ENCODE measurements at regions not wholly inside any gene's neighbourhood (a gene's known extent, or its start where the extent isn't known, plus 50 kb on each side); places are given as distances from the start of the nearest gene placed in this dataset.
A peak's percentile ranks its signal among the peaks of the same experiment; 100 is the strongest.
"Not testable (repeated sequence)": the region's sequence is repeated elsewhere in the genome, so short reads cannot be mapped to it uniquely, and the experiment has no call there.

DNA sequence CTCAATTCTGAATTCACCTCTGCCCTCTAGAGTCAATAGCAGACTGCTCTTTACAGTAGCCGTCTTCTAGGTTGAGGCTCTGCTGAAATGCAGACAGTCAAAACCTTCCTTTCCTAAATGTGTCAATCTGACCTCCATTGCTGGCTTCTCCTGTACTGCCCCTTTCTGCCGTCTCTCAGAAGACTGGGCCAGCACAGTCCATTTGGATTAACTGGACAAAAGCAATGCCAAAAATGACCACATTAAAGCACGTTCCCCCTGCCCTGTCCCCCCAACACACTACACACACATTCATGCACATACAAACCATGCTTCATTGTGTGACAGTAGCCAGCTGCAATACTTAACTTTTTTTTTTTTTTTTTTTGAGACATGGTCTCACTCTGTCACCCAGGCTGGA lies 130.2 kb upstream of the LIFR start:
- no peaks in the 10 kb centered on the region for H3K27me3 ChIP-seq
- no peaks in the 10 kb centered on the region for H3K9me3 ChIP-seq
- no peak overlapping the region for H3K27ac ChIP-seq
- no peaks in the 10 kb centered on the region for H3K36me3 ChIP-seq
- intact Hi-C loops (cut with DNase I; ENCODE audit: low total_unique reads), result no loop called here
- no peak overlapping the region for H3K4me3 ChIP-seq
- DNase-seq (ENCODE audit: low spot score in 2 of 2), result no peak
- H3K4me1 ChIP-seq, result no peaks in the 10 kb centered on the region
- TF ChIP-seq, protein P1, sequence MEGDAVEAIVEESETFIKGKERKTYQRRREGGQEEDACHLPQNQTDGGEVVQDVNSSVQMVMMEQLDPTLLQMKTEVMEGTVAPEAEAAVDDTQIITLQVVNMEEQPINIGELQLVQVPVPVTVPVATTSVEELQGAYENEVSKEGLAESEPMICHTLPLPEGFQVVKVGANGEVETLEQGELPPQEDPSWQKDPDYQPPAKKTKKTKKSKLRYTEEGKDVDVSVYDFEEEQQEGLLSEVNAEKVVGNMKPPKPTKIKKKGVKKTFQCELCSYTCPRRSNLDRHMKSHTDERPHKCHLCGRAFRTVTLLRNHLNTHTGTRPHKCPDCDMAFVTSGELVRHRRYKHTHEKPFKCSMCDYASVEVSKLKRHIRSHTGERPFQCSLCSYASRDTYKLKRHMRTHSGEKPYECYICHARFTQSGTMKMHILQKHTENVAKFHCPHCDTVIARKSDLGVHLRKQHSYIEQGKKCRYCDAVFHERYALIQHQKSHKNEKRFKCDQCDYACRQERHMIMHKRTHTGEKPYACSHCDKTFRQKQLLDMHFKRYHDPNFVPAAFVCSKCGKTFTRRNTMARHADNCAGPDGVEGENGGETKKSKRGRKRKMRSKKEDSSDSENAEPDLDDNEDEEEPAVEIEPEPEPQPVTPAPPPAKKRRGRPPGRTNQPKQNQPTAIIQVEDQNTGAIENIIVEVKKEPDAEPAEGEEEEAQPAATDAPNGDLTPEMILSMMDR (IDR thresholded peaks at IDR 0.05), result no peak
- TF ChIP-seq POLR2AphosphoS5 (IDR thresholded peaks at IDR 0.05), result no peak
- no peak for TF ChIP-seq POLR2A (IDR thresholded peaks at IDR 0.05)

DNA sequence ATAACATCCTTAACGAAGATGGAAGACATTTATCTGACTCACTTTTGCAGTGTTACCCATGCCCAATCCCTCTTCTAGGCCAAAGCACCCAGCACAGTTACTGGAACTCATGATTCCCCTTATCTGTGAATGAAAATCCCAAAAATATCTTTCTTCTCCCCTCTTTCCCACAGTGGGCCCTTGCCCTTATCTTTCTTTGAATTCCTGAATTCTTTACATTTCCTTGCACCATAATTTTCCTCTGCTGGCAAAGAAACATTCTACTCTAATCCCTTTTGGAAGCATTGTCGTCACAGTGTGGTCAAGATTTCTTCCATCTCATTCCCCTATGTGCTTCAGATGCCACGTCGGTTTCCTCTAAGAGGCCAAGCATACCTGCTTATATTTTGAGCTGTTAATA lies 135.9 kb upstream of the LIFR start:
- intact Hi-C loops (cut with DNase I; ENCODE audit: low total_unique reads), result no loop called here
- H3K27ac ChIP-seq, result no peak overlapping the region
- peaks cover 0 to 3% of the 10 kb centered on the region in 2 donors for H3K4me1 ChIP-seq
- no peaks in the 10 kb centered on the region for H3K9me3 ChIP-seq
- H3K27me3 ChIP-seq, result no peaks in the 10 kb centered on the region
- no peak for DNase-seq (ENCODE audit: low spot score in 2 of 2)
- no peak overlapping the region for H3K4me3 ChIP-seq
- no peak for TF ChIP-seq POLR2AphosphoS5 (IDR thresholded peaks at IDR 0.05)
- no peak for TF ChIP-seq POLR2A (IDR thresholded peaks at IDR 0.05)
- TF ChIP-seq, protein P1 (IDR thresholded peaks at IDR 0.05), result no peak
- no peaks in the 10 kb centered on the region for H3K36me3 ChIP-seq

DNA sequence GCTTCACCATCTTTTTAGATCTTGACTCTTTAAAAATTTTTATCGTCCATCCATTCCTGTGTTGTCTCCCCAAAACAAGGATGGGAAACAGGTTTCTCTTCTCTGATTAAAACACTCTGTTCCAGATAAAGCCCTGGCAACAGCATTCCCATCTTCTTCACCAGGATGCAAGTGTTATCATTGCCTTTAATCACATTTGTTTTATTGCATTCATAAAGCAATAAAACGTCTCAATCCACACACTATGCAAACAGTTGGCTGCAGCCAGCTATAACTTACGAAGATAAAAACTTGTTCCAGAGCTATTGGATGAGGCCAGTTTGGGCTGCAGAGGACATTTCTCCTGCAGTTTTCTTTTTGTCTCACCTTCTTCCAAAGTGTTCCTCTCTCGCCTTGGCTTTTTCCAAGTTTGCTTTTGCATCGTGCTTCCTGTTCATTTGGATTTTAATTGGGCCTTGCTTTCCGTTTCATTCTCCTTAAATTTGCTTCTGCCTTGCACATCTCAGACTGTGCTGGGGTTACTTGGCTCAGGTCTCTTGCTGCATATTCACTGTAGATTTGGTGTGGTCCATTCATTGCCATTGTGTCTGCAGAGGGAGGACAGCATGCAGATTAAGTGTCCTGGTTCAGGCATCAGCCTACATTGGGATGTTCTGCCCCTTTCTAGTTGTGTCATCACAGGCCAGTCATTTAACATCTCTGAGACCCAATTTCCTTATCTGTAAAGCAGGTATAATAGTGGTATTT lies 136.5 kb upstream of the LIFR start:
- Histone ChIP-seq H3K4me3 (no peak overlapping the region), H3K4me1 (peaks cover 0 to 3% of the 10 kb centered on the region in 2 donors), H3K27ac (no peak overlapping the region), H3K27me3 (no peaks in the 10 kb centered on the region), H3K36me3 (no peaks in the 10 kb centered on the region), H3K9me3 (no peaks in the 10 kb centered on the region)
- no peak for DNase-seq (ENCODE audit: low spot score in 2 of 2)
- intact Hi-C loops (cut with DNase I; ENCODE audit: low total_unique reads), result no loop called here
- TF ChIP-seq, protein P1 (IDR thresholded peaks at IDR 0.05), result no peak
- TF ChIP-seq POLR2A (IDR thresholded peaks at IDR 0.05), result no peak
- TF ChIP-seq POLR2AphosphoS5 (IDR thresholded peaks at IDR 0.05), result no peak

DNA sequence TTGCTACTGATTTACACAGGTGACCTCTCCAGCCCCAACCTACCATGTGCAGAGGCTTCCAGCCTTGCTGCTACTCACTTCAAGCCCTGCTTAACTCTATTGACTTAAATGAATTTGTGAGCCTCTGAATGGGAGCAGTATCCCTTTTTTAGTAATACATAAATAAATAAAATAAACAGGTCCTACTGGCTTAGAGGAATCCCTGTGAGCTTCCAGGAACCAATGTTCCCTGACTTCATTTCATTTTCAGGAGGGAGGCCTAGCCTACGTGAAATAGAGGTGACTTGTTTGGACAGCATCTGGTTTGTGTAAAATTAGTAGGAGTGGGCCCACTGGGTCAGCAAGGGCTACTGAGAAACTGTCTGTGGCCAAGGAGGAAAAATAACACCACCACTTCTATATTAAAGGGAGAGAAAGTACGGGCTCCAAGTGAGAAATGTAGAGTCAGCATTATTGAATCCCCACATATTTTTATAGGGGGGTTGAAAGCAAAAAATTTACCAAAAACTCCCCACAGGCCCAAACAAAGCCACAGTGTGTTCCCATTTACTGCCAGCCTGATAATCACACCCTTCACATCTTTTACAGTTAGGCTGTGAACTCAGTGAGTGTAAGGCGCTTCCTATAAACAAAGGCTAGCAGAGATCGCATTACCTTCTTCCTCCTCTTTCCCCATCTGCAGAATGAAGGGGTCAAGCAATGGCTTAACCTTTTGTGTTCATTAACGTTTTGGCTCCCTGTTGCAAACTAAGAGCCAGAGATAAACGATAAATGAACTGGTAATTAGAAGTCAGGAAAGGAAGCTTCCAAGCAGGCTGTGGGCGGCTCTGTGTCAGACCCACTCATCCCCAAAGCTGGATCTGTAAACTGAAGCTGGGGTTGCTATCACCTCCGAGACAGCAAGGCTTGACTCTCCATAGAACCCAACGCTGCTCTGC lies 138.8 kb upstream of the LIFR start:
- peak overlapping the region; percentile 54 to 77 for H3K27ac ChIP-seq
- DNase-seq (ENCODE audit: low spot score in 2 of 2), result no peak
- no peaks in the 10 kb centered on the region for H3K27me3 ChIP-seq
- no peaks in the 10 kb centered on the region for H3K9me3 ChIP-seq
- TF ChIP-seq POLR2A (IDR thresholded peaks at IDR 0.05) (no peak), POLR2AphosphoS5 (IDR thresholded peaks at IDR 0.05) (peak in 1 of 3 donors; percentile 15)
- TF ChIP-seq, protein P1 (IDR thresholded peaks at IDR 0.05), result no peak
- H3K36me3 ChIP-seq, result no peaks in the 10 kb centered on the region
- H3K4me3 ChIP-seq, result peak overlapping the region in 1 of 3 donors; percentile 11
- peaks cover 0 to 3% of the 10 kb centered on the region in 2 donors for H3K4me1 ChIP-seq
- intact Hi-C loops (cut with DNase I; ENCODE audit: low total_unique reads), result no loop called here

DNA sequence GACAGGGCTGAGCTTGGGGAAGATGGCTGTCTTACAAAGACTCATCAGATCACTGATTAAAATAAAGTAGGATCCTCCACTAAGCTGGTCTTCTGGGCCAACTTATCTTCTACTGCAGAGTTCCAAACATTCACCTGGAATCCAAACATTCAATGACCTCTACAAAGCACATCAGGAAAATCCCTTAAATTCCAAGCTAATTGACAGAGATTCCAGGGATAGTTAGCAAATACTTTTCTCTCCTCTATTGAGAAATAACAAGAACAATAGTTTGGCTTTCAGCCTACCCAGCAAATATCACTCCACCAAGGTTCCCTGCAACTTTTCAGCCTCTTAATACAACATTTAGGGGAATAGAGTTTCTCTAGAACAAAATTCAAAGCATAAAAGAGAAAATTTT lies 140.6 kb upstream of the LIFR start:
- Histone ChIP-seq H3K4me1 (peaks cover 0 to 3% of the 10 kb centered on the region in 2 donors), H3K27ac (peak overlapping the region; percentile 54 to 77), H3K9me3 (no peaks in the 10 kb centered on the region), H3K4me3 (no peak overlapping the region), H3K27me3 (no peaks in the 10 kb centered on the region), H3K36me3 (no peaks in the 10 kb centered on the region)
- TF ChIP-seq POLR2AphosphoS5 (IDR thresholded peaks at IDR 0.05), result no peak
- TF ChIP-seq, protein P1 (IDR thresholded peaks at IDR 0.05), result no peak
- no peak for TF ChIP-seq POLR2A (IDR thresholded peaks at IDR 0.05)
- intact Hi-C loops (cut with DNase I; ENCODE audit: low total_unique reads), result no loop called here
- DNase-seq (ENCODE audit: low spot score in 2 of 2), result no peak

DNA sequence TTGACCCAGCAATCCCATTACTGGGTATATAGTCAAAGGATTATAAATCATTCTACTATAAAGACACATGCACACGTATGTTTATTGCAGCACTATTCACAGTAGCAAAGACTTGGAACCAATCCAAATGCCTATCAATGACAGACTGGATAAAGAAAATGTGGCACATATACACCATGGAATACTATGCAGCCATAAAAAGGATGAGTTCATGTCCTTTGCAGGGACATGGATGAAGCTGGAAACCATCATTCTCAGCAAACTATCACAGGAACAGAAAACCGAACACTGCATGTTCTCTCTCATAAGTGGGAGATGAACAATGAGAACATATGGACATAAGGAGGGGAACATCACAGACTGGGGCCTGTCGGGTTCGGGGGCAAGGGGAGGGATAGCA lies 140.3 kb upstream of the OSMR start:
- H3K27ac ChIP-seq; H3K4me1 ChIP-seq; H3K9me3 ChIP-seq; intact Hi-C loops (cut with DNase I; ENCODE audit: low total_unique reads); DNase-seq (ENCODE audit: low spot score in 2 of 2); H3K27me3 ChIP-seq; H3K36me3 ChIP-seq; H3K4me3 ChIP-seq: not testable (repeated sequence)

Measured in breast epithelium (tissue), 4 donors.